ENCODE measurements at regions not wholly inside any gene's neighbourhood (a gene's known extent, or its start where the extent isn't known, plus 50 kb on each side); places are given as distances from the start of the nearest gene placed in this dataset.
"Not testable (repeated sequence)": the region's sequence is repeated elsewhere in the genome, so short reads cannot be mapped to it uniquely, and the experiment has no call there.

DNA sequence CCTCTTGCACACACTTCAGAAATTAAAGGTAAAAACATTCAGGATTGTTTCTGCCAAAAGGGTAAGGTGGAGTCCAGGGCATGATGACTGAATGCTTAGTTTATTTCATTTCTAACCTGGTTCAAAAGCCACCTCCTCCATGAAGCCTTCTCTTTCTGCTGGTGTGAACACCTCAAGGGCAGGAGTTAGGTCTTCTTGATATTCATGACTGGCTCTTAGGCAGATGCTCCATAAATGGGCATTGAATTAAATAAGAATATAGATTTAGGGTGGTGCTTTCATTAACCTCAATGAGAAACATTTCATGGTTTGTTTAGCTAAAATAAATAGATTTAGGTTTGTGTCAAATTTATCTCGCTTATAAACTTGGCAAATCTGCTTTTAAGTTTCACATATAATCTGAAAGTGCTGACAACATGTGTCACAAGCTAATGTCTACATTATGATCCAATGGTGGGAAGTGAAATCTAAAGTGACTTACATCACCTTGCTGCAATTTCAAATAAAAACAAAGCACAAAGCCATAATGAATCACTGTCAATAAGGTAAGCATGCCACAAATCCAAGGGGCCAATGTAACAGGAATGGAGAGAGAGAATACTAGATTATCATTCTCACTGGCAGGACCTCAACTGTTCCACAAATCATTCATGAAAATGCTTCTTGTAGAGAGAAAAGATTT is 72.7 kb upstream of the GRIP1 start:
- intact Hi-C loops (cut with DNase I; ENCODE audit: low total_unique reads), result no loop called here
- H3K36me3 ChIP-seq, result no peaks in the 10 kb centered on the region
- no peaks in the 10 kb centered on the region for H3K27me3 ChIP-seq
- TF ChIP-seq CTCF (IDR thresholded peaks at IDR 0.05) (no peak), POLR2A (IDR thresholded peaks at IDR 0.05) (no peak), POLR2AphosphoS5 (IDR thresholded peaks at IDR 0.05) (no peak), EP300 (IDR thresholded peaks at IDR 0.05; ENCODE audit: low read depth) (no peak)
- H3K27ac ChIP-seq, result no peak overlapping the region
- WGBS, 2 donors (ENCODE audit: low coverage in 1 of 2), result 49 to 57% methylated on average over 1 of the region's 1 CpG
- H3K9me3 ChIP-seq, result no peaks in the 10 kb centered on the region
- no peak overlapping the region for H3K4me3 ChIP-seq
- DNase-seq, result no peak
- H3K4me1 ChIP-seq, result no peaks in the 10 kb centered on the region
- in situ Hi-C loops (cut with MboI; ENCODE audit: low pct_ligation_motif_present in 1 of 4, low pct_unique_long_range_greater_than_20kb in 1 of 4, low sequenced_read_pairs in 3 of 4), result no loop called here

DNA sequence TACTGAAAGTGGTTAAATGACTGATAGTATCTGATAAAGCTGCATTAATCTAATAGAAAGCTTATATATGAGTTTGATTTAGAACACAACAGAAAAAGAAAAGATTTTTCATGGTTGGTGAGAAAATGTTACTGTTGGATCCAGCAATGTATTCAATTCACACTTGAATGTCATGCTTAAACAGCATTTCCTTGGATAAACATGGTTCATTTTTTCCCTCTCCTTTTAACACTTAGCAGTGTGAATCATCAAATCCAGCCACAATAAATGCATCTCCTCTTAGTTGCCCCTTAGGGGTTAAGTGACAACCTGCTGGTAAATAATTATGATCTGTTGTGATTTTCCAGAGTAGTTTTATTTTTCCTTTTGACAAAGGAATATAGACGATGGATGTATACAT is 74.9 kb upstream of the GRIP1 start:
- Histone ChIP-seq H3K9me3 (no peaks in the 10 kb centered on the region), H3K36me3 (no peaks in the 10 kb centered on the region), H3K27me3 (no peaks in the 10 kb centered on the region), H3K27ac (no peak overlapping the region), H3K4me3 (no peak overlapping the region), H3K4me1 (no peaks in the 10 kb centered on the region)
- TF ChIP-seq POLR2AphosphoS5 (IDR thresholded peaks at IDR 0.05), result no peak
- TF ChIP-seq POLR2A (IDR thresholded peaks at IDR 0.05), result no peak
- no peak for TF ChIP-seq EP300 (IDR thresholded peaks at IDR 0.05; ENCODE audit: low read depth)
- TF ChIP-seq CTCF (IDR thresholded peaks at IDR 0.05), result no peak
- intact Hi-C loops (cut with DNase I; ENCODE audit: low total_unique reads), result no loop called here
- WGBS, 2 donors (ENCODE audit: low coverage in 1 of 2), result 67 to 89% methylated on average over 1 of the region's 1 CpG
- DNase-seq, result no peak
- in situ Hi-C loops (cut with MboI; ENCODE audit: low pct_ligation_motif_present in 1 of 4, low pct_unique_long_range_greater_than_20kb in 1 of 4, low sequenced_read_pairs in 3 of 4), result no loop called here

- H3K27ac ChIP-seq, result no peak overlapping the region
- no peaks in the 10 kb centered on the region for H3K4me1 ChIP-seq
- intact Hi-C loops (cut with DNase I; ENCODE audit: low total_unique reads) (no loop called here), in situ Hi-C loops (cut with MboI; ENCODE audit: low pct_ligation_motif_present in 1 of 4, low pct_unique_long_range_greater_than_20kb in 1 of 4, low sequenced_read_pairs in 3 of 4) (no loop called here)
- DNase-seq, result no peak
- H3K27me3 ChIP-seq, result no peaks in the 10 kb centered on the region
- TF ChIP-seq POLR2A (IDR thresholded peaks at IDR 0.05), result no peak
- TF ChIP-seq EP300 (IDR thresholded peaks at IDR 0.05; ENCODE audit: low read depth), result no peak
- TF ChIP-seq CTCF (IDR thresholded peaks at IDR 0.05), result no peak
- TF ChIP-seq POLR2AphosphoS5 (IDR thresholded peaks at IDR 0.05), result no peak
- no peaks in the 10 kb centered on the region for H3K36me3 ChIP-seq
- H3K4me3 ChIP-seq, result no peak overlapping the region
- 77 to 79% methylated on average over 2 of the region's 2 CpGs for WGBS, 2 donors (ENCODE audit: low coverage in 1 of 2)
- no peaks in the 10 kb centered on the region for H3K9me3 ChIP-seq
Observed at GRCh38 chr12:66755727-66756395, 77.0 kb upstream of the GRIP1 start.

DNA sequence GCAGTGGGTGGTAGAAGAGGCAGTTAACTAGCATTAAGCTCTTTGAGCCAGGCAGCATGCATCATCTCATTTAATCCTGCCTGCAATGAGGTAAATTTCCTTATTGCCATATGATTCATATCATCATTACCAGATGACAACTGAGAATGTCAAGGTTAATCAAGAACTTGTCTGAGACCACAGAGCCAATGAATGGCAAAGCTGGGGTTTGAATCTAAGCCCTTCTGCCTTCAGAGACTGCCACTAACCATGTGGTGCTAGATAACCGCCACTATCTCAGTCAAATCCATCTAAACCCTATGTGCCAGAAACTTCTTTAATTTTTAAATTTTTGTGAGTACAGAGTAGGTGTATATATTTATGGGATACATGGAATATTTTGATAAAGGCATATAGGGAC is 77.8 kb upstream of the GRIP1 start:
- intact Hi-C loops (cut with DNase I; ENCODE audit: low total_unique reads), result no loop called here
- H3K27me3 ChIP-seq, result no peaks in the 10 kb centered on the region
- H3K4me3 ChIP-seq, result no peak overlapping the region
- TF ChIP-seq POLR2AphosphoS5 (IDR thresholded peaks at IDR 0.05) (no peak), EP300 (IDR thresholded peaks at IDR 0.05; ENCODE audit: low read depth) (no peak), POLR2A (IDR thresholded peaks at IDR 0.05) (no peak), CTCF (IDR thresholded peaks at IDR 0.05) (no peak)
- no peak overlapping the region for H3K27ac ChIP-seq
- H3K36me3 ChIP-seq, result no peaks in the 10 kb centered on the region
- WGBS, 2 donors (ENCODE audit: low coverage in 1 of 2), result 89% methylated on average over 1 of the region's 1 CpG; no CpG with 5 or more reads in 1 of the 2 donors
- in situ Hi-C loops (cut with MboI; ENCODE audit: low pct_ligation_motif_present in 1 of 4, low pct_unique_long_range_greater_than_20kb in 1 of 4, low sequenced_read_pairs in 3 of 4), result no loop called here
- no peak for DNase-seq
- H3K9me3 ChIP-seq, result no peaks in the 10 kb centered on the region
- no peaks in the 10 kb centered on the region for H3K4me1 ChIP-seq

DNA sequence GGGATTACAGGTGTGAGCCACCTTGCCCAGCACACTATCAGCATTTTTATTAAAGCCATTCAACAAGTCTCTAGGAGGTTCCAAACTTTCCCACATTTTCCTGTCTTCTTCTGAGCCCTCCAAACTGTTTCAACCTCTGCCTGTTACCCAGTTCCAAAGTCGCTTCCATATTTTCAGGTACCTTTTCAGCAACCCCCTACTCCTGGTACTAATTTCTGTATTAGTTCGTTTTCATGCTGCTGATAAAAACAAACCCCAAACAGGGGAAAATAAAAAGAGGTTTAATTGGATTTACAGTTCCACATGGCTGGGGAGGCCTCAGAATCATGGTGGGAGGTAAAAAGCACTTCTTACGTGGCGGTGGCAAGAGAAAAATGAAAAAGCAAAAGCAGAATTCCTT is 81.2 kb upstream of the GRIP1 start:
- H3K36me3 ChIP-seq; H3K4me3 ChIP-seq; H3K27me3 ChIP-seq; H3K27ac ChIP-seq; intact Hi-C loops (cut with DNase I; ENCODE audit: low total_unique reads); H3K4me1 ChIP-seq; in situ Hi-C loops (cut with MboI; ENCODE audit: low pct_ligation_motif_present in 1 of 4, low pct_unique_long_range_greater_than_20kb in 1 of 4, low sequenced_read_pairs in 3 of 4); H3K9me3 ChIP-seq; DNase-seq: not testable (repeated sequence)
- 86 to 100% methylated on average over 2 to 4 of the region's 4 CpGs for WGBS, 2 donors (ENCODE audit: low coverage in 1 of 2)

Measured in transverse colon (tissue), 4 donors.